Coronary artery (tissue), 2 donors: ENCODE measurements at regions not wholly inside any gene's neighbourhood (a gene's known extent, or its start where the extent isn't known, plus 50 kb on each side); places are given as distances from the start of the nearest gene placed in this dataset.

Source experiments
- DNase-seq: peaks from one replicate; pipeline ENCODE4 v3.0.0-alpha.2; 2017; ENCODE audit warnings: low spot score
- H3K27ac ChIP-seq, 2 donors: fragments of 200-600 bp; sonication (generic); one replicate each; pipeline ENCODE4 v1.5.1; 2016 to 2019
- H3K4me3 ChIP-seq: fragments of 200-600 bp; sonication (generic); 2 replicates; pipeline ENCODE4 v1.5.1; 2016; ENCODE audit warnings: mild to moderate bottlenecking, moderate library complexity
- CTCF ChIP-seq: fragments of 200-600 bp; sonication (generic); IDR thresholded peaks from one replicate; pipeline ENCODE4 v1.5.1; 2019; ENCODE audit warnings: antibody characterized with exemption

- H3K27ac ChIP-seq: peak overlapping the region in 1 of 2 donors; percentile 81
- H3K4me3 ChIP-seq: peak overlapping the region; percentile 22
- no peak for TF ChIP-seq CTCF
- DNase-seq: peak; percentile 86
These were observed 75.3 kb upstream of the TMPO start for GRCh38 chr12:98439981-98440581.

- Histone ChIP-seq H3K27ac (no peak overlapping the region), H3K4me3 (no peak overlapping the region)
- DNase-seq: no peak
- no peak for TF ChIP-seq CTCF
These were observed 69.3 kb upstream of the TMPO start for GRCh38 chr12:98446060-98446459.

- TF ChIP-seq CTCF: no peak
- DNase-seq: no peak
- no peak overlapping the region for H3K27ac ChIP-seq
- no peak overlapping the region for H3K4me3 ChIP-seq
These were observed 68.7 kb upstream of the TMPO start for GRCh38 chr12:98446682-98447081.

GRCh38 chr12:98449584-98449983 is 65.8 kb upstream of the TMPO start:
- no peak for TF ChIP-seq CTCF
- H3K27ac ChIP-seq: no peak overlapping the region
- H3K4me3 ChIP-seq: no peak overlapping the region
- no peak for DNase-seq

- Histone ChIP-seq H3K4me3 (no peak overlapping the region), H3K27ac (no peak overlapping the region)
- no peak for DNase-seq
- TF ChIP-seq CTCF: no peak
These were observed 62.3 kb upstream of the TMPO start for GRCh38 chr12:98453070-98453469.

- no peak for DNase-seq
- no peak for TF ChIP-seq CTCF
- Histone ChIP-seq H3K4me3 (no peak overlapping the region), H3K27ac (no peak overlapping the region)
These were observed 61.9 kb upstream of the TMPO start for GRCh38 chr12:98453492-98453891.

- no peak overlapping the region for H3K4me3 ChIP-seq
- no peak for DNase-seq
These were observed 59.3 kb upstream of the TMPO start for GRCh38 chr12:98456041-98456440.

More at GRCh38 chr12:98456041-98456440, 59.3 kb upstream of the TMPO start:
- TF ChIP-seq CTCF: no peak
- H3K27ac ChIP-seq: no peak overlapping the region
